LNCaP clone FGC (cell line): ENCODE measurements at regions not wholly inside any gene's neighbourhood (a gene's known extent, or its start where the extent isn't known, plus 50 kb on each side); places are given as distances from the start of the nearest gene placed in this dataset.

Experiments
- DNase-seq: peaks from one replicate; pipeline ENCODE4 v3.0.0-alpha.2; 2011; ENCODE audit warnings: low read depth
- H3K4me3 ChIP-seq: 2 replicates; pipeline ENCODE4 v1.5.1; 2011; ENCODE audit warnings: mild to moderate bottlenecking, low read depth, low read length, control low read depth
- CTCF ChIP-seq: IDR thresholded peaks from 2 replicates; pipeline ENCODE4 v1.5.1; 2012; ENCODE audit warnings: mild to moderate bottlenecking; ENCODE audit not compliant: control insufficient read depth, insufficient read depth; ENCODE audit errors: extremely low read depth

GRCh38 chr9:23543419-23543818 lies 282.6 kb downstream of the ELAVL2 start:
- TF ChIP-seq CTCF: no peak
- H3K4me3 ChIP-seq: no peak overlapping the region
- no peak for DNase-seq

GRCh38 chr9:23545728-23546127 lies 280.3 kb downstream of the ELAVL2 start:
- DNase-seq: no peak
- no peak overlapping the region for H3K4me3 ChIP-seq
- TF ChIP-seq CTCF: no peak

GRCh38 chr9:23551311-23551721 lies 274.7 kb downstream of the ELAVL2 start:
- no peak for DNase-seq
- no peak for TF ChIP-seq CTCF
- no peak overlapping the region for H3K4me3 ChIP-seq

- no peak overlapping the region for H3K4me3 ChIP-seq
- DNase-seq: no peak
- no peak for TF ChIP-seq CTCF
These were observed 273.9 kb downstream of the ELAVL2 start for GRCh38 chr9:23551929-23552707.

- no peak for DNase-seq
- no peak overlapping the region for H3K4me3 ChIP-seq
- no peak for TF ChIP-seq CTCF
These were observed 273.0 kb downstream of the ELAVL2 start for GRCh38 chr9:23552876-23553601.

- no peak for DNase-seq
- no peak overlapping the region for H3K4me3 ChIP-seq
- TF ChIP-seq CTCF: no peak
These were observed 271.4 kb downstream of the ELAVL2 start for GRCh38 chr9:23554686-23555085.
